Endometrium (tissue), 2 donors: ENCODE measurements at regions not wholly inside any gene's neighbourhood (a gene's known extent, or its start where the extent isn't known, plus 50 kb on each side); places are given as distances from the start of the nearest gene placed in this dataset.

ENCODE experiments used
- FAIRE-seq: peaks from 2 replicates; lab custom pipeline; 2012; peaks lifted over from hg19 to GRCh38; lab: Jason Lieb, UNC
- donor health status: control.
- donor health status: control.

DNA sequence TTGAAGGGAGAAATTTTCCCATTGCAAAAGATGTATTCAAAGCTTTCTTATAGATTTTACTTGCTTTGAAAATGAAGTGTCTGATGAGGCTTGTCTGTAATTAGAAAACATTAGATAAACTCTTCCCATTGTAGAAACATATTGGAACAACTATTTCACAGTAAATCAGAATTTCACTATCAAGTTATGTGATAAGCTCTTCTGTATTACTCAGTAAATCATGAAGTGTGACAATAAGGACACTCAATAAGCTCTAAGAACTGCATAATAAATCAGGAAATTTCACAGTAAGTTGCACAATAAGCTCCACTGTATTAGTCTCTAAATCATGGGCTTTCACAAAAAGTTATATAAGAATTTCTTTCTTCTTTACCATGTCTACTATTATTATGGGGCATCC lies 1546.6 kb downstream of the SLITRK5 start:
- FAIRE-seq = no peak

DNA sequence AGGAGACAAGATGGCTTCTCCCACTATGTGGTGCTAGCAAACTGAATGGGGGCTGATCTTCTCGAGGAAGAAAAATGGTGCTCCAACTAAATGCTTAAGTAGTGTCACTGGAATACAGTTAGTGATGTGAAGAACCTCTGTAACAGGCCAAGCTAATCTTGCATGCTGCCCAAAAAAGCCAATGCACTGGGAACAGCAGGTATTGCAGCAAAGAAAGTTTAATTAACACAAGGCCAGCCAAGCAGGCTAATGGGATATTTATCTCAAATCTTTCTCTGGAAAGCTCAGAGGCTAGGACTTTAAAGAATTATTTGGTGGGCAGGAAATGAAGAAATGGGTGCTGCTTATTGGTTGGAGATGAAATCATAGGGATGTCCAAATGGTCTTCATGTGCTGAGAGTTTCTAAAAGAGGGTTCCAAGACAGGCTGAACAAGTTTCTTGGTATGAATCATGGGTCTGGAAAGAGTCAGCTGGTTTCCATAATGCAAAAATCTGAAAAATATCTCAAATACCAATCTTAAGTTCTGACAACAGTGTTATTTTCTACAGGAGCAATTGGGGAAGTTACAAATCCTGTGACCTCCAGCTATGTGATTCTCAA lies 1550.5 kb downstream of the SLITRK5 start:
- no peak for FAIRE-seq

GRCh38 chr13:89227356-89227755 lies 1556.2 kb downstream of the SLITRK5 start:
- FAIRE-seq = no peak

GRCh38 chr13:89238496-89238895 lies 1567.3 kb downstream of the SLITRK5 start:
- no peak for FAIRE-seq

- FAIRE-seq = no peak
Measured at GRCh38 chr13:89239361-89240127, 1568.4 kb downstream of the SLITRK5 start.

GRCh38 chr13:89255844-89256406 lies 1584.8 kb downstream of the SLITRK5 start:
- FAIRE-seq = no peak

- no peak for FAIRE-seq
Measured at GRCh38 chr13:89267734-89268133, 1596.6 kb downstream of the SLITRK5 start.

DNA sequence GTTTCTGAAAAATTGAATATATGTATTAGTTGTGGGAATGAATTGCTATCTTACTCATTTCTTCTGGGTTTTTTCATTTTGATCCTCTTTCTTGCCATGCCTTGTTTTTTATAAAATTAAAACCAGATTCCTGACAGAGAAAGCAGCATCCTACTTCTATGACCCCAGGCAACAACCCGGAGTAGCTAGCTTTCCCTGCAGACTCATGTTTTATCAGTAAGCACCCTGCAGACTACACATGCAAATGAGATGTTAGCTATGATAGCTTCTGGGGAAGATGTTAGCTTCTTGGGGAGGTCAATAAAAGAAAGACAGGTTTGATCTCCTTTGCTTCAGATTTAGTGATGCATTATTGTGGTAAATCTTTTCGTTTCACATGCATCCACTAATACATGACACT lies 1598.6 kb downstream of the SLITRK5 start:
- no peak for FAIRE-seq

DNA sequence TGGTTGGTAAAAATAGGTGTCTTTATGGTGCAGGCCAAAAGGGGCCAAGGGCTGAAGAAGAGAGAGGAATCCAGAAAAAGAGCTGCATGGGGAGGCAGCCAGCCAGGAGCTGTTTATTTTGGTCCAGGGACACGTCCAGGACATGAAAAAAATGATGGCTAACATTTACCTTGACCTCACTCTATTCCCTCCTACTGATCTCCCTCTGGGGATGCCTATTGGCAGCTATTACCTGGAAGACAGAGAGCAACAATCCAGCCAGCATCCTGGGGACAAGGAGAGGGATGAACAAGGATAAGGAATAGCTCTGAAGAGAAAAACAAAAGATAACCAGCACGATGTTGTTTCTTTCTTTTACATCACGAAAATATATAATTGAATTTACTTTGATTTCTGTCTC lies 1599.6 kb downstream of the SLITRK5 start:
- no peak for FAIRE-seq

- no peak for FAIRE-seq
Measured at GRCh38 chr13:89279374-89279773, 1608.2 kb downstream of the SLITRK5 start.

DNA sequence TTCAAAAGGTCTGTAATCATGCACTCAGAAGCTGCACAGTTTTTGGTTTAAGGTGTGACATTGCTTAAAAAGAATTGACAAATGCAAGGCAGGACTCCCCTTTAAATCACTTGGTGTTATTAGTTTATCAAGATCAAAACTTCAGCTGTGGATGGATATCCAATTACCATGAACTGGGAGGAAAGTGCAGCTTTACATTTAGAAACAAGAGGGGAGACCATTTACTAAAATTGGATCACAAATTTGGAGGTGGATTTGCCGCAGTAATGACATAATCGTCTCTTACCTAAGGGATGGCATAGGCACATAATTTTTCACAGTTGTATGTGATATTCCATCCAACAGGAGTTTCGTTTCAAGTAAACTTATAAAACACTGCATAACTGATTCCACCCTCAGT lies 1610.2 kb downstream of the SLITRK5 start:
- no peak for FAIRE-seq

GRCh38 chr13:89282241-89282640 lies 1611.1 kb downstream of the SLITRK5 start:
- FAIRE-seq = no peak

- FAIRE-seq = no peak
Measured at GRCh38 chr13:89287381-89287780, 1616.2 kb downstream of the SLITRK5 start.

GRCh38 chr13:89294115-89294867 lies 1623.1 kb downstream of the SLITRK5 start:
- FAIRE-seq = no peak

- no peak for FAIRE-seq
Measured at GRCh38 chr13:89307278-89307677, 1636.1 kb downstream of the SLITRK5 start.

- FAIRE-seq = no peak
Measured at GRCh38 chr13:89310943-89311672, 1639.9 kb downstream of the SLITRK5 start.

- FAIRE-seq = no peak
Measured at GRCh38 chr13:89315287-89315686, 1644.1 kb downstream of the SLITRK5 start.

GRCh38 chr13:89322466-89322865 lies 1651.3 kb downstream of the SLITRK5 start:
- no peak for FAIRE-seq

DNA sequence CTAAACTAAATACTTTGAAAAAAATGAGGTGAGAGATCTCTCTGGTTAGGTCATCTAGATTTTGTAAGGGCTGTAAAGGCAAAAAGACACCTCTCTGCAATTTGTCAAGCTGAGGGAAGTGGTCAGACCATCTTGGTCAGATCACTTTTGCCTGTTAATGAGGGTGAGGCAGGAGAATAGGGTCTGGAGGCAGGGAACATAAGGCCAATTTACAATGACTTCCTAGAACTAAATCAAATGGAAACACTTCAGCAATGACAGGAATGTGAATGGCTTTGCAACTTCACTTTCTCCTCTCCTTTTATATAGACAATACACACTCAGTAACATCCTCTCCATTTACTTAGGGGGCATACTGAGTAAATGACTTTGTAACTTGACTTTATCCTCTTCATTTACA lies 1653.4 kb downstream of the SLITRK5 start:
- no peak for FAIRE-seq

- FAIRE-seq = no peak
Measured at GRCh38 chr13:89343165-89343564, 1672.0 kb downstream of the SLITRK5 start.

DNA sequence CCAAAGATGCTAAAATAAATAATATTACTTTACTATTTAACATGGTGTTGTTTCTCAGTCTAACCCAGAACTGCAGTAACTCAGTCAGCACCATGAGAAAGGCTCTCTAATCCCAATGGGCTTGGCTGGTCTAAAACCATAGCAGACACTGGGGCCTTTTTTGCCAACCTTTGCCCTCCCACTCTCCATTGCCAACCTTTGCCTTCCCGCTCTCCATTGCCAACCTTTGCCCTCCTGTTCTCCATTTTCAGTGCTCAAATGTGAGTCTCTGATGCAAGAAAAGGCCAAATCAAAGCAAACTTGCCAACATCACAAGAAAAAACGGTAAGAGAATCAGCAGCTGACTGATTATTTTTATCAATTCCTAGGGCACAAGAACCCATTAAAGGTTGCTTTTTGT lies 1681.2 kb downstream of the SLITRK5 start:
- no peak for FAIRE-seq

DNA sequence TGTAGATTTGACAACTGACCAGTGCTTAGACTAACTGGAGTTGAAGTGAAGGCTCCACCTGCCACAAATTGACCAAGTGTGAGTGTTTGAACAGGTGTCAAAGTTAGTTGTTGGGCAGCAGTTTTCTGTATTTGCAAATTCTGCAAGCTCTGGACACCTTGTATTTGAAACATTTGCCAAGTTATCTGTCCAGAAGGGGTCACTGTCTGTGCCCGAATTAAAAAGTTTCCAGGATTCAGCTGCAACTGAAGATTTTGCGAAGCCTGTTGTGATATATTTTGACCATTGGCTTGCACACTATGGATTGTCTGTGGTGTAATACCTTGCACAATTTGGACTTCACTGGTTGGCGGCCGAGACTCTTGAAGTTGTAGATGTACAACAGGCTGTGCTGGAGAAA lies 1690.7 kb downstream of the SLITRK5 start:
- FAIRE-seq = no peak
